ENCODE measurements at regions not wholly inside any gene's neighbourhood (a gene's known extent, or its start where the extent isn't known, plus 50 kb on each side); places are given as distances from the start of the nearest gene placed in this dataset.
"Not testable (repeated sequence)": the region's sequence is repeated elsewhere in the genome, so short reads cannot be mapped to it uniquely, and the experiment has no call there.

DNA sequence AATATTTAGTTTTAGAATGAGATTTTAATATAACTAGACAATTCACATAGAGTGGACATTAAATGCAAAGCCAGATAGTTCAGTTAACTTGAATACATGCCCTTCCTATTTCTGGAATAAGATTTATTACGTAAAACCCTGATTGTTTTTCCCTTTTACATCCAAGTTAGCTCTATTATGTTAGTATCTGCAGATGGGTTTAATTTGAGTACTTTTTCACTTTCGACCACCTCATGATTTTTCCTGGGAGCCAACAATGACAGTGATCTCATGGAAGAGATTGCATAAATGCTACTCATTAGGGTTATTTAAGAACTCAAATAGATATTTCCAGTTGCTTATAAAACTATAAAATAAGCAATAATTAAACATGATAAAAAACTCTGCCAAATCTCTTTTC is 199.4 kb upstream of the PTGFR start:
- H3K4me1 Mint-ChIP-seq: no peaks in the 10 kb centered on the region
- CTCF ChIA-PET: no interaction called here
- H3K9me3 Mint-ChIP-seq (ENCODE audit: low read depth): no peaks in the 10 kb centered on the region
- peaks cover 3% of the 10 kb centered on the region for H3K27me3 Mint-ChIP-seq
- DNase-seq (no peak), ATAC-seq (no peak)
- H3K27ac Mint-ChIP-seq: no peak overlapping the region
- no peaks in the 10 kb centered on the region for H3K36me3 Mint-ChIP-seq
- H3K4me3 Mint-ChIP-seq: no peak overlapping the region

DNA sequence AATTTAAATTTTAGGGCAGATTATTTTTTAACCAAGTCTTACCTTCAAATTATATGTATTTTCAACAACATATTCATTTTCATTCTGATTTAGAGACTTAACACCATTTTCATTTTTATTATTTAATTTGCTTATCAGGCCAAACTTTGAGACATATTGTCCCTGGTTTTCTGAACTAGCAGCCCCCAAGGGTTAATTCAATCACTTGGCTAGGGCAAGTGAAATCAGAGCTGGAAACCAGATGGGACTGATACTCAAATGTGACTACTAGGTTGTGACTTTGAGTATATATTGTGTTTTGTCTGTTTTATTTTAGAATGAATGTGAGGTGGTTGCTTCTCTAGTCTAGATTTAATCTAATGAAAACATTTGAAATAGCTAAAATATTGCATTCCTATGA is 198.9 kb upstream of the PTGFR start:
- no peaks in the 10 kb centered on the region for H3K36me3 Mint-ChIP-seq
- no peak overlapping the region for H3K27ac Mint-ChIP-seq
- CTCF ChIA-PET: no interaction called here
- H3K27me3 Mint-ChIP-seq: peaks cover 3% of the 10 kb centered on the region
- no peak overlapping the region for H3K4me3 Mint-ChIP-seq
- no peak for DNase-seq
- no peak for ATAC-seq
- no peaks in the 10 kb centered on the region for H3K9me3 Mint-ChIP-seq (ENCODE audit: low read depth)
- H3K4me1 Mint-ChIP-seq: no peaks in the 10 kb centered on the region

DNA sequence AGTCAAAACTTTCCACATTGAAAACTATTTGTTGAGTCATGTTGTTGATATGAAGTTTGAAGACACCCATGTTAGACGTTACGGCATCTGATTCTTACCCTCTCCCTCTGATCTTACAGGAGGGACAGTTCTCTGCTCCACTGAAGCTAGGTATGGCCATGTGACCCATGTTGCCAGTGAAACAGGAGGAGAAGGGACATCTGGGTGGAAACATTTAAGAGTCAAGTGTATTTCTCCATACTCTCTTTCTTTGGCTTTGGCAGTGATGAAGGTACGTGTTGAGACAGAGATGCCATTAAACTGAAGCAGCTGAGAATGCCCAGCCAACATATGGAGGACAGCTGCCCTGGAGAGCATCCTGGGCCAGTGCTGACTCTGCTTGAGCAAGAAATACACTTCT is 198.4 kb upstream of the PTGFR start:
- Mint-ChIP-seq H3K27me3 (peaks cover 3% of the 10 kb centered on the region), H3K9me3 (ENCODE audit: low read depth) (no peaks in the 10 kb centered on the region), H3K27ac (no peak overlapping the region), H3K4me3 (no peak overlapping the region), H3K4me1 (no peaks in the 10 kb centered on the region), H3K36me3 (no peaks in the 10 kb centered on the region)
- no peak for ATAC-seq
- no peak for DNase-seq
- CTCF ChIA-PET: no interaction called here

DNA sequence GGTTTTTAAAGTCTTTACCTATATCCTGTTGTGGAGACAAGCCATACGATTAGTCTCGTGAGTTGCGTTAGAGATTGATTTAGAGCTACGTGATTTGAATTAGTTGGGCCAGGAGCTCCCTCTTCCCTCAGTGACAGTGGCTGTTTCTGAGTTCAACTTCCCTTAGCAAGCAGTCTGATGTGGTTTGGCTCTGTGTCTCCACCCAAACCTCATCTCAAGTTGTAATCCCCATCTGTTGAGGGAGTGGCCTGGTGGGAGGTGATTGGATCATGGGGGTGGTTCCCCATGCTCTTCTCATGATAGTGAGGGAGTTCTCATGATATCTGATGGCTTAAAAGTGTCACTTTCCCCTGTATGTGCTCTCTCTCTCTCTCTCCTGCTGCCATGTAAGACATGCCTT is 192.9 kb upstream of the PTGFR start:
- Mint-ChIP-seq H3K27me3 (no peaks in the 10 kb centered on the region), H3K9me3 (ENCODE audit: low read depth) (no peaks in the 10 kb centered on the region), H3K4me1 (no peaks in the 10 kb centered on the region), H3K36me3 (no peaks in the 10 kb centered on the region), H3K4me3 (no peak overlapping the region), H3K27ac (no peak overlapping the region)
- ATAC-seq: no peak
- CTCF ChIA-PET: no interaction called here
- DNase-seq: no peak

DNA sequence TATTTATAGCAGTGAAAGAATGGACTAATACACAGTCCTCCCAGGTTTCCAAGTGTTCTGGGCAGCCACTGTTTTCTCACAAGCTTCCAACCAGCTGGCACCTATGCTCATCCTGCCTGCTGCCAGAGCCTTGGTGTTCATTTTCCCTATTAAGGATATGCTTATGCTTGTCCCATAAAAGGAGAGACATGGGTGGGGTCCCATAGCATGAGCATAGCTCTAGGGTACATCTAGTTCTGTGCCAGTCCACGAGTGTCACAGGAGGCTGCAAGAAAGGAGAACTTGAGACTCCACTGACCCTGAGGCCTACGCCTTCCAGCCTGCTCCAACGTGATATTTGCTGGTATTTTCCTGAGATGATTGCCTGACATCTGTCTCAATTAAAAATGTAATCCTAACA is 192.4 kb upstream of the PTGFR start:
- Mint-ChIP-seq H3K4me3 (no peak overlapping the region), H3K27me3 (no peaks in the 10 kb centered on the region), H3K9me3 (ENCODE audit: low read depth) (no peaks in the 10 kb centered on the region), H3K4me1 (no peaks in the 10 kb centered on the region), H3K27ac (no peak overlapping the region), H3K36me3 (no peaks in the 10 kb centered on the region)
- DNase-seq (no peak), ATAC-seq (no peak)
- CTCF ChIA-PET: no interaction called here

DNA sequence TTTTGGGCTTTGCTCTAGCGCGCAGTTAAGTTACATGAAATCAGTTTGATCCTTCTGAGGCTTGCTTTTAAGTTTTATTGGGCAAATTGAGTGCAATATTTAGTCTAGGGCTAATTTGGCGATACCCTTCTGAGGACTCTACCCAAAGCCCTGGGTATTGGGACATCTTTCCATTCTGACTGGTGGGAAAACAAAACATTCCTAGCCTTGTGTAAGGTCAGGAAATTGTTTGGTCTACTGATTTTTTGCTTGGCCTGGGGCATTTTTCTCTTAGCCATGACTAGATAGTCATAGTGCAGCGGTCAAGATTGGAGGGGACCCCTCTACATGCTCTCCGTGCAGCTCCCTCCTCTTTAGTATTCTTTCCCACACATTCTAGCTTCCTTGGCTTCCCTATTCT is 189.6 kb upstream of the PTGFR start:
- H3K27me3 Mint-ChIP-seq: no peaks in the 10 kb centered on the region
- ATAC-seq: no peak
- H3K36me3 Mint-ChIP-seq: no peaks in the 10 kb centered on the region
- no peak overlapping the region for H3K4me3 Mint-ChIP-seq
- H3K4me1 Mint-ChIP-seq: no peaks in the 10 kb centered on the region
- no peaks in the 10 kb centered on the region for H3K9me3 Mint-ChIP-seq (ENCODE audit: low read depth)
- H3K27ac Mint-ChIP-seq: no peak overlapping the region
- CTCF ChIA-PET: no interaction called here
- no peak for DNase-seq

DNA sequence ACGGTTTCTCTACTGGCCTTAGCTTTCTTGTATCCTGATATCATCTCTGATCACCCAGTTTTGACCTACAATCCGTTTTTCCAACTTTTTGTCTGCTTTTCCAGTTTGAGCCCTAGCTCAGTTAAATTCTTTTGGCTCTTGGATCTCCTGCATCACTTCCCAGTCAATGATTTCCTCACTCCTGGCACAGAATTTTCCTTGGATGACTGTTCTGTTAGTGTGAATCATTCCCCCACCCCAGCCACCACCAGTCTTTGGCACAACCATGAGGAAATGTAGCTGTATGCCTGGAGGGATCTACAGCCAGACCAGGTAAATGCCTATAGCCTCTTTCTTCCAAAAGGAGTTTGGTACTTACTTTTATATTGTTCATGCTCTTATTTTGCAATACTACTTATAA is 187.2 kb upstream of the PTGFR start:
- Mint-ChIP-seq H3K4me3 (no peak overlapping the region), H3K27me3 (no peaks in the 10 kb centered on the region), H3K4me1 (no peaks in the 10 kb centered on the region), H3K27ac (no peak overlapping the region), H3K36me3 (no peaks in the 10 kb centered on the region), H3K9me3 (ENCODE audit: low read depth) (no peaks in the 10 kb centered on the region)
- no peak for ATAC-seq
- no peak for DNase-seq
- CTCF ChIA-PET: no interaction called here

DNA sequence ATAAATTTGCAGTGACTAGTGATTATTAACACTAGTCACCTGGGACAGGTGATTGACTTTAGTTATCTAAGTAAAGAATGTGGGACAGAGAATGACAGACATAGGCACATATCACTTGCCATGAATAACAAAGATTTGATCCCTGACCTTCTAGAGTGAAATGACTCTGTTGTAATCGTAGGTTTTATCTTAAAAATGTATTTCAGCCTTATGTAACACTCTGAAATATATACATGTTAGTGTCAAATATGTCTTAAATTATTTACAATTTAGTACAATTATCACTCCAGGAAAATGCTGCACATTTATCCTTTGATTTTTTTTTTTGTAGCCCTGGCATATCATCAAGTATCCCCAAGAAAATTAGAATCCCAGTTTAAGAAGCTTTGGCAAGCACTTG is 186.4 kb upstream of the PTGFR start:
- no peak for DNase-seq
- H3K36me3 Mint-ChIP-seq: no peaks in the 10 kb centered on the region
- H3K4me3 Mint-ChIP-seq: no peak overlapping the region
- no peaks in the 10 kb centered on the region for H3K4me1 Mint-ChIP-seq
- H3K9me3 Mint-ChIP-seq (ENCODE audit: low read depth): no peaks in the 10 kb centered on the region
- CTCF ChIA-PET: no interaction called here
- no peaks in the 10 kb centered on the region for H3K27me3 Mint-ChIP-seq
- ATAC-seq: no peak
- H3K27ac Mint-ChIP-seq: no peak overlapping the region

DNA sequence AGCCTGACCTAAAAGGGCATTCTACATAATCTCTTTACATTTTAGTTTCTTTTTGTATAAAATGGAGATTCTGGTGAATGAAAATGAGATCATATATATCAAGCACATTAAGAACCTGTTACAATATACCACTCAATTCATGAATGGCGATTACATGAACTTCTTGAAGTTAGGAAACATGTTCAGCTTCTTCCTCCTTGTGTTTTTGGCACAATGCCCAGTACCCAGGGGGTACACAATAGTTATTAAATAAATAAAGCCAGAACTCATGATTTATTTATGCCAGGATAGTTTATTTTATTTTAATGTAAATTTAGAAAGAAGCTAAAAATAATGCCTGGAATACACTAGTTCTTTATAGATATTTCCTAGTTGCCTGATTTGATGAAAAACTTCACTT is 186.0 kb upstream of the PTGFR start:
- H3K4me1 Mint-ChIP-seq: no peaks in the 10 kb centered on the region
- no peak for DNase-seq
- no peak for ATAC-seq
- no peak overlapping the region for H3K4me3 Mint-ChIP-seq
- no peaks in the 10 kb centered on the region for H3K27me3 Mint-ChIP-seq
- H3K36me3 Mint-ChIP-seq: no peaks in the 10 kb centered on the region
- H3K9me3 Mint-ChIP-seq (ENCODE audit: low read depth): no peaks in the 10 kb centered on the region
- no peak overlapping the region for H3K27ac Mint-ChIP-seq
- CTCF ChIA-PET: no interaction called here

DNA sequence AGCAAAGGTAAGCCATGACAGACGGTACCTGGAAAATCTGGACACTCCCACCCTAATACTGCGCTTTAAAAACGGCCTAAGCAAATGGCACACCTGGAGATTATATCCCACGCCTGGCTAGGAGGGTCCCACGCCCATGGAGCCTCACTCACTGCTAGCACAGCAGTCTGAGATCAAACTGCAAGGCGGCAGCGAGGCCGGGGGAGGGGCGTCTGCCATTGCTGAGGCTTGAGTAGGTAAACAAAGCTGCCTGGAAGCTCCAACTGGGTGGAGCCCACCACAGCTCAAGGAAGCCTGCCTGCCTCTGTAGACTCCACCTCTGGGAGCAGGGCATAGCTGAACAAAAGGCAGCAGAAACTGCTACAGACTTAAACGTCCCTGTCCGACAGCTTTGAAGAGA is 180.5 kb upstream of the PTGFR start:
- H3K36me3 Mint-ChIP-seq; H3K27ac Mint-ChIP-seq; ATAC-seq; H3K4me1 Mint-ChIP-seq; H3K4me3 Mint-ChIP-seq; H3K9me3 Mint-ChIP-seq (ENCODE audit: low read depth); DNase-seq; H3K27me3 Mint-ChIP-seq; CTCF ChIA-PET: not testable (repeated sequence)

DNA sequence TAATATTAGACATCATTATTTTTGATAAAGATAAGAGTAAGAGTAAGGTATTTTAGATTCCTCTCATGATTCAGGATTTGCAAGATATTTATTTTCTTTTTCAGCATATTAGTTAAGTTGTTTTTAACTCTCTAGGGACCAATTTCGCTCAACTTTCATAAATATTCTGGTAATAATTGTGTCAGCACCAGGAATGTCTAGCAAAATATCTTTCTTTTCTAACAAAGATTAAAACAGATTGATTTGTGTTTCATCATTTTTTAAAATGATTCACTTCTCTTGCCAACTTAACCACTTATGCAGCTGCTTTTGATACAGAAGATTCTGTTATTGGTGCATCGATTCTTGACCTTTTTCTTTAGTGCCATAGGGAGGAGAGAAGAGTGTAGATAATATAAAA is 172.8 kb upstream of the PTGFR start:
- Mint-ChIP-seq H3K4me1 (no peaks in the 10 kb centered on the region), H3K27ac (no peak overlapping the region), H3K36me3 (no peaks in the 10 kb centered on the region), H3K9me3 (ENCODE audit: low read depth) (no peaks in the 10 kb centered on the region), H3K27me3 (no peaks in the 10 kb centered on the region), H3K4me3 (no peak overlapping the region)
- CTCF ChIA-PET: no interaction called here
- ATAC-seq: no peak
- no peak for DNase-seq

DNA sequence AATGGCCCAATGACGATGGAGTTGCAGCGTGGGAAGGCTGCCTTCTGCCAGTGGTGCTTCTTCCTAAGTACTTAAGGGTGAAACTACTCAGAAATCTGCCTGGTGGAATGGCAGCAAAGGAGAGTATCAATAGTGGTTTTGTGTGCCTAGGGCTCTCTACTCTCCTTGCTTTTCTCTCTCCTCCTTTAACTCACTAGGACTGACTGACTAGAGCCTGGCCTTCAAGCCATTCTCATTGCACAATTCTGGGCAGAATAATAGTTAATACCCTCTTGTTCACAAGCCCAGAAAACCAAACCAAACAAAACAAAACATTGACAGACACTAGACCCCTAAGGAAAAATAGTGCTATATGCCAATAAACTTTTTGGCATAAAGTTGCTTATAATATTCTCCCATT is 171.2 kb upstream of the PTGFR start:
- no peaks in the 10 kb centered on the region for H3K9me3 Mint-ChIP-seq (ENCODE audit: low read depth)
- CTCF ChIA-PET: no interaction called here
- H3K27ac Mint-ChIP-seq: no peak overlapping the region
- ATAC-seq (no peak), DNase-seq (no peak)
- no peaks in the 10 kb centered on the region for H3K27me3 Mint-ChIP-seq
- H3K36me3 Mint-ChIP-seq: no peaks in the 10 kb centered on the region
- no peak overlapping the region for H3K4me3 Mint-ChIP-seq
- no peaks in the 10 kb centered on the region for H3K4me1 Mint-ChIP-seq

DNA sequence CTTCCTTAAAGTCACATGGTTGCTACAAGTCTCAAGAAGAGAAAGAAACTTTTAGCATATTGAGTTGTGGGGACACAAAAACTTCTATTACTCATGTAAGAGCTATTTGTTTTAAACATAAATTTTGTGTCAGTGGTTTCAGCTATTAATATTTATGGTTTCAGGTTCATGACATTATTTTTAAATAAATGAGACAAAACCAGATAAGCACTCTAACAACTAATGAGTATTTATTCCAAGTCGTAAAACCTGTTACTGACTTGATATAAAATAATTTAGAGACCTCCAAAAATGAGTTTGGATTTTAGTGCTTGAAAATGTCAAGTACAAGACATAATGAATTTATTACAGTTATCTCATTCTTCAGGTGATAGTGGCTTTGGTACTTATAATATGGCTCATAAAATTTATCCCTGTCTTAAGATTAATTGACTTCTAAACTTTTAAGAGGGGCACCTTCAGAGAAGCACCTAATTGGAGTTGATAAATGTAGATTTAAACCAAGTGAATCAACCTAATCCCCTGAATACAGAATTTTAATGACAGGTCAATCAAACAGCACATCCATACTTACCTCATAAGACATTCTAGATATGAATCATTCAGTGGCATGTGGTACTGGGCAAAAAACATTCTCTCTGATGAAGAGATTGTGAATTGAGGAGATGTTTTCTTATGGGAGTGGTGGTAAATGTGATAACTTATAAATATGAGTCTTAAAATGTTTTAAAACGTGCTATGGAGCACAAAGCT is 167.7 kb upstream of the PTGFR start:
- no peak overlapping the region for H3K27ac Mint-ChIP-seq
- H3K27me3 Mint-ChIP-seq: no peaks in the 10 kb centered on the region
- CTCF ChIA-PET: interaction anchor here (1.2 kb wide), 1 partner anchor 11 kb away, joined by 3 read pairs; no protein-coding TSS in a partner anchor
- no peaks in the 10 kb centered on the region for H3K36me3 Mint-ChIP-seq
- no peak overlapping the region for H3K4me3 Mint-ChIP-seq
- ATAC-seq (no peak), DNase-seq (no peak)
- no peaks in the 10 kb centered on the region for H3K4me1 Mint-ChIP-seq
- no peaks in the 10 kb centered on the region for H3K9me3 Mint-ChIP-seq (ENCODE audit: low read depth)

DNA sequence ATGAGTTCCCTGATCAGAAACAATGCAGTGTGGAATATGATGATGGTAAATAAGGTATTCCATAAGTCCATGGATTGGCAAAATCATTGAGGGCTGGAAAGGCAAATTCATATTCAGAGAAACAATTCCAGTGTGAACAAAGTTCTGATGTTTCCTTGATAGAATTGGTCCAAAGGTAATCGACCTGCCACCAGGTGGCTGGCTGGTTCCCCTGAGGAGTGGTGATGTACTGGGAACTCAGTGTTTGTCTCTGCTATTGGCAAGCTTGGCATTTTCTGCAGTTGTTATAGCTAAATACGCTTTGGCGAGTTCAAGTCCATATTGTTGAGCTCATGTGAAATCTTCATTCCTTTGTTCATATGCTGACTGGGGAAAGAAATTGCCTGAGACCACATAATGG is 165.5 kb upstream of the PTGFR start:
- no peaks in the 10 kb centered on the region for H3K27me3 Mint-ChIP-seq
- H3K36me3 Mint-ChIP-seq: no peaks in the 10 kb centered on the region
- H3K27ac Mint-ChIP-seq: no peak overlapping the region
- DNase-seq (no peak), ATAC-seq (no peak)
- no peaks in the 10 kb centered on the region for H3K4me1 Mint-ChIP-seq
- no peak overlapping the region for H3K4me3 Mint-ChIP-seq
- H3K9me3 Mint-ChIP-seq (ENCODE audit: low read depth): no peaks in the 10 kb centered on the region
- CTCF ChIA-PET: no interaction called here

DNA sequence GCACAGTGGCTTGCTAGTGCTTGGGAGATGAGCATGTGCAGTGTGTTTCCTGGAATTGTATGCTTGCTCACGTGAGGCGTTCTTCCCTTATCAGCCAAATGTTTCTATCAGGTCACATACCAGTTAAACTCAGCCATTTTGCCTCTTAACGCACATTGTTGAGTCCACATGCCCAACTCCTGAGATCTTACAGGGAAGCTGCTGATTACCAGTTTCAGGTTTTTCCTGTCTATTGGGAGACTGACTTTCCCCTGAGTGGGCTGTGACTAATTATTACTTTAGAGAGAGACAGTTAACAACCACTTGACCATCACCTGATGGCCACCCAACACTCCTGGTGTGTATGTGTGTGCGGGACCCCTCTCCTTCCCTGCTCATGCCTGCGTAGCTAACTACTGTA is 161.3 kb upstream of the PTGFR start:
- Mint-ChIP-seq H3K27me3 (no peaks in the 10 kb centered on the region), H3K4me1 (no peaks in the 10 kb centered on the region), H3K4me3 (no peak overlapping the region), H3K27ac (no peak overlapping the region), H3K9me3 (ENCODE audit: low read depth) (no peaks in the 10 kb centered on the region), H3K36me3 (no peaks in the 10 kb centered on the region)
- CTCF ChIA-PET: no interaction called here
- no peak for DNase-seq
- ATAC-seq: no peak
